HCT116 (cell line): ENCODE measurements at regions not wholly inside any gene's neighbourhood (a gene's known extent, or its start where the extent isn't known, plus 50 kb on each side); places are given as distances from the start of the nearest gene placed in this dataset.

Source experiments
- ATF3 ChIP-seq: IDR thresholded peaks from 2 replicates; pipeline ENCODE4 v1.6.1; 2012
- CEBPB ChIP-seq: IDR thresholded peaks from 2 replicates; pipeline ENCODE4 v1.6.1; 2012; ENCODE audit warnings: low read depth
- CTCF ChIP-seq, 3 experiments: fragments of 200-600 bp in 1 of 3; sonication (generic) in 1 of 3; IDR thresholded peaks in 2 of 3; conservative IDR thresholded peaks in 1 of 3; 2 replicates each; pipeline ENCODE4 v1.5.1; 2012 to 2017; ENCODE audit warnings: low read depth in 2 of 3, low read length in 2 of 3, antibody characterized with exemption in 1 of 3, borderline replicate concordance in 1 of 3, control low read depth in 1 of 3, mild to moderate bottlenecking in 1 of 3, mixed read lengths in 1 of 3, mixed run types in 1 of 3, moderate library complexity in 1 of 3; ENCODE audit not compliant: insufficient read depth in 1 of 3
- EGR1 ChIP-seq: IDR thresholded peaks from 2 replicates; pipeline ENCODE4 v1.6.1; 2012; ENCODE audit warnings: low read depth
- ELF1 ChIP-seq: IDR thresholded peaks from 2 replicates; pipeline ENCODE4 v1.6.1; 2012; ENCODE audit warnings: low read depth, borderline replicate concordance
- EZH2 ChIP-seq: fragments of 200-600 bp; sonication (generic); IDR thresholded peaks from 2 replicates; pipeline ENCODE4 v1.6.1; 2017; ENCODE audit warnings: antibody characterized with exemption, mixed run types
- FOSL1 ChIP-seq: IDR thresholded peaks from 2 replicates; pipeline ENCODE4 v1.6.1; 2012; ENCODE audit warnings: low read depth
- SIN3A ChIP-seq: IDR thresholded peaks from 2 replicates; pipeline ENCODE4 v1.6.1; 2012; ENCODE audit warnings: low read depth
- TF ChIP-seq, protein P1 (sequence below): IDR thresholded peaks from 2 replicates; pipeline ENCODE4 v1.6.1; 2012

DNA sequence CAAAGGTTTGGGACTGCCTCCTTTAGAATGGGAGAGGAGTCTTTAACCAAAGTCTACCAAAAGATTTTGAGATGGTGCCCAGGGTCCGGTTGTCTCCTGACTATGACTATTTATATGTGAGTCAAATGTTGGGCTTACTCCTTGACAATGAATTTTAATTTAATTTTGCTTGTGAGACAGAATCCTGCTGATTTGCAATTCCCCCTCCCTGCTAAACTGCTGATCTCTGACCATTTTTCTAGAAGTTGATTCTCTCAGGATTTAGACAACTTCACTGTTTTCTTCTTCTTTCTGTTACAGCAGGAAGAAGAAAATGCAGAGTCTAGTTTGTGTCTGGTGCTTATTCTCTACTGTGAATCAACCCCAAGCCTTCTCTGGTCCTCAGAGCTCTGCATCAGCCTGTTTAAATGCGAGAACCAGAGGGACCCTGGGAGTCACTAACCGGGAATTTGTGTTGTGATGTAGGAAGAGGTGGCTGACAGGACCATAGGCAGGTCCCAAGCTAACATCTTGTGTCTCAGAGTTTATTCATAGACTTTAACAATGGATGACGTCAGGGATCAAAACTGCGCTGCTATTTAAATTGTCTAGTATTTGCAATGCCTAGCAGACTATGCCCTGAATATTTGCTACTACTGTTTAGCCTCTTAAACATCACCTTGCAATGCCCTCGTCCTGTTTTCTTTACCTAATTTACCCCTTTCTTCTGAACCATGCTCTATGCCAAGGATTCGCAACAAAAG is 124.0 kb upstream of the TAF11L2 start:
- TF ChIP-seq EZH2: no peak
- TF ChIP-seq CTCF (IDR thresholded peaks at IDR 0.05 in 2 of 3, conservative IDR thresholded peaks at IDR 0.05 in 1 of 3; ENCODE audit: borderline replicate concordance in 1 of 3, insufficient read depth in 1 of 3, low read depth in 2 of 3, low read length in 2 of 3): no peak
- TF ChIP-seq ATF3: no peak
- TF ChIP-seq, protein P1, sequence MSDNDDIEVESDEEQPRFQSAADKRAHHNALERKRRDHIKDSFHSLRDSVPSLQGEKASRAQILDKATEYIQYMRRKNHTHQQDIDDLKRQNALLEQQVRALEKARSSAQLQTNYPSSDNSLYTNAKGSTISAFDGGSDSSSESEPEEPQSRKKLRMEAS: no peak
- TF ChIP-seq EGR1: no peak
- TF ChIP-seq SIN3A: no peak
- no peak for TF ChIP-seq ELF1
- TF ChIP-seq FOSL1: no peak
- no peak for TF ChIP-seq CEBPB
